H1 (cell line): ENCODE measurements at regions not wholly inside any gene's neighbourhood (a gene's known extent, or its start where the extent isn't known, plus 50 kb on each side); places are given as distances from the start of the nearest gene placed in this dataset.

Source experiments
- CTCF ChIA-PET: fragments of 300-600 bp; sonication (Branson Sonifier 250); formaldehyde crosslinking; loops from one replicate; lab custom pipeline; 2021; ENCODE audit not compliant: partially characterized antibody; lab: Charles Lee
- POLR2A ChIA-PET: fragments of 300-600 bp; sonication (Branson Sonifier 250); formaldehyde crosslinking; loops from one replicate; lab custom pipeline; 2021; ENCODE audit warnings: inconsistent platforms; ENCODE audit not compliant: partially characterized antibody; lab: Charles Lee
- DNase-seq, 2 experiments: peaks; one replicate each; pipeline versions ENCODE4 v3.0.0 to v3.0.0-alpha.2; 2010 to 2022; ENCODE audit warnings: low spot score in 2 of 2, low read depth in 1 of 2, mixed read lengths in 1 of 2
- FAIRE-seq: peaks from 2 replicates; lab custom pipeline; 2011; peaks lifted over from hg19 to GRCh38; lab: Jason Lieb, UNC
- H2AFZ ChIP-seq: 2 replicates; pipeline ENCODE4 v1.8.1; 2012; ENCODE audit warnings: low read length, inconsistent platforms
- H2AK5ac ChIP-seq: 2 replicates; pipeline ENCODE4 v1.6.1; 2013; ENCODE audit warnings: low read depth, low read length
- H2BK120ac ChIP-seq: replicated peaks from 2 replicates; pipeline ENCODE3; 2013; ENCODE audit warnings: low read depth, low read length, inconsistent platforms
- H2BK12ac ChIP-seq: 2 replicates; pipeline ENCODE4 v1.6.1; 2013; ENCODE audit warnings: low read depth, low read length
- H2BK15ac ChIP-seq: 2 replicates; pipeline ENCODE4 v1.6.1; 2013; ENCODE audit warnings: low read length
- H2BK20ac ChIP-seq: 2 replicates; pipeline ENCODE4 v1.6.1; 2013; ENCODE audit warnings: low read length
- H2BK5ac ChIP-seq: 2 replicates; pipeline ENCODE4 v1.6.1; 2013; ENCODE audit warnings: low read depth, low read length
- H3K14ac ChIP-seq: 2 replicates; pipeline ENCODE4 v1.6.1; 2013; ENCODE audit warnings: inconsistent platforms; ENCODE audit not compliant: insufficient read length
- H3K18ac ChIP-seq: 2 replicates; pipeline ENCODE4 v1.6.1; 2013; ENCODE audit warnings: low read length; ENCODE audit errors: extremely low read depth
- H3K23ac ChIP-seq: 2 replicates; pipeline ENCODE4 v1.6.1; 2013; ENCODE audit warnings: inconsistent platforms; ENCODE audit not compliant: insufficient read length
- H3K23me2 ChIP-seq: 2 replicates; pipeline ENCODE4 v1.6.1; 2013; ENCODE audit warnings: low read depth, low read length
- H3K27ac ChIP-seq: 2 replicates; pipeline ENCODE4 v1.6.1; 2011; ENCODE audit warnings: low read depth, low read length, inconsistent platforms
- H3K27me3 ChIP-seq, 4 experiments: replicated peaks in 1 of 4; 1 replicate in 1 of 4; 2 replicates in 3 of 4; pipeline versions ENCODE4 v1.6.1 to v1.8.1; 2011 to 2013; ENCODE audit warnings: low read length in 3 of 4, mild to moderate bottlenecking in 3 of 4, inconsistent platforms in 2 of 4, mixed read lengths in 2 of 4, moderate library complexity in 1 of 4; ENCODE audit not compliant: control insufficient read depth in 3 of 4, insufficient read depth in 3 of 4; ENCODE audit errors: extremely low read depth in 1 of 4
- H3K36me3 ChIP-seq, 4 experiments: 2 replicates each; pipeline versions ENCODE4 v1.6.1 to v1.8.1; 2011 to 2013; ENCODE audit warnings: mild to moderate bottlenecking in 4 of 4, low read length in 3 of 4, moderate library complexity in 2 of 4, control low read depth in 1 of 4, inconsistent platforms in 1 of 4; ENCODE audit not compliant: insufficient read depth in 4 of 4, control insufficient read depth in 2 of 4
- H3K4ac ChIP-seq: replicated peaks from 2 replicates; pipeline ENCODE3; 2013; ENCODE audit warnings: low read length, low read depth, mixed read lengths, inconsistent platforms; ENCODE audit not compliant: insufficient read length
- H3K4me1 ChIP-seq, 4 experiments: replicated peaks in 1 of 4; 1 replicate in 1 of 4; 2 replicates in 3 of 4; pipeline versions ENCODE4 v1.6.1 to v1.8.1; 2011 to 2013; ENCODE audit warnings: low read length in 3 of 4, inconsistent platforms in 2 of 4, mixed read lengths in 1 of 4; ENCODE audit not compliant: insufficient read depth in 4 of 4, control insufficient read depth in 3 of 4
- H3K4me2 ChIP-seq, 2 experiments: 2 replicates each; pipeline versions ENCODE4 v1.6.1 to v1.8.1; 2011 to 2013; ENCODE audit warnings: low read depth in 2 of 2, low read length in 2 of 2, control low read depth in 1 of 2, inconsistent platforms in 1 of 2, mild to moderate bottlenecking in 1 of 2; ENCODE audit not compliant: insufficient read depth in 1 of 2
- H3K4me3 ChIP-seq, 4 experiments: fragments of 200-600, 300-600 bp in 1 of 4; sonication (generic), shearing (Covaris generic), sonication (Bioruptor Twin) in 1 of 4; 2 replicates each; pipeline versions ENCODE4 v1.5.1 to v1.8.1; 2011 to 2016; ENCODE audit warnings: low read length in 4 of 4, low read depth in 3 of 4, control low read depth in 2 of 4, inconsistent platforms in 2 of 4, mild to moderate bottlenecking in 2 of 4, mixed read lengths in 1 of 4, moderate library complexity in 1 of 4; ENCODE audit not compliant: insufficient read depth in 2 of 4; ENCODE audit errors: extremely low read depth in 1 of 4
- H3K56ac ChIP-seq: replicated peaks from 2 replicates; pipeline ENCODE3; 2013; ENCODE audit warnings: low read depth, mild to moderate bottlenecking, mixed read lengths, low read length, inconsistent platforms; ENCODE audit not compliant: insufficient read length
- H3K79me1 ChIP-seq: 2 replicates; pipeline ENCODE4 v1.6.1; 2013; ENCODE audit warnings: low read depth, low read length, control low read depth
- H3K79me2 ChIP-seq, 2 experiments: 2 replicates each; pipeline versions ENCODE4 v1.6.1 to v1.8.1; 2012 to 2013; ENCODE audit warnings: low read length in 2 of 2, mild to moderate bottlenecking in 2 of 2, inconsistent platforms in 1 of 2; ENCODE audit not compliant: insufficient read depth in 2 of 2, control insufficient read depth in 1 of 2
- H3K9ac ChIP-seq, 4 experiments: replicated peaks in 1 of 4; 1 replicate in 1 of 4; 2 replicates in 3 of 4; pipeline versions ENCODE4 v1.6.1 to v1.8.1; 2011 to 2013; ENCODE audit warnings: low read depth in 3 of 4, low read length in 3 of 4, control low read depth in 2 of 4, mild to moderate bottlenecking in 2 of 4, moderate library complexity in 2 of 4, inconsistent platforms in 1 of 4; ENCODE audit errors: extremely low read depth in 1 of 4
- H3K9me3 ChIP-seq, 2 experiments: 2 replicates each; pipeline versions ENCODE4 v1.6.1 to v1.8.1; 2012 to 2013; ENCODE audit warnings: mild to moderate bottlenecking in 2 of 2, moderate library complexity in 2 of 2, control low read depth in 1 of 2, inconsistent platforms in 1 of 2, low read depth in 1 of 2, low read length in 1 of 2, mixed read lengths in 1 of 2; ENCODE audit not compliant: insufficient read depth in 2 of 2
- H4K20me1 ChIP-seq, 2 experiments: replicated peaks in 1 of 2; 2 replicates each; pipeline versions ENCODE3 to v1.8.1; 2011 to 2013; ENCODE audit warnings: inconsistent platforms in 2 of 2, low read length in 2 of 2, mild to moderate bottlenecking in 1 of 2; ENCODE audit not compliant: insufficient read depth in 2 of 2, control insufficient read depth in 1 of 2
- H4K5ac ChIP-seq: 2 replicates; pipeline ENCODE4 v1.6.1; 2013; ENCODE audit warnings: low read length, low read depth, mixed read lengths, inconsistent platforms; ENCODE audit not compliant: insufficient read length
- H4K8ac ChIP-seq: 2 replicates; pipeline ENCODE4 v1.8.0; 2013; ENCODE audit warnings: mild to moderate bottlenecking, moderate library complexity, low read length, inconsistent platforms; ENCODE audit not compliant: insufficient read depth; ENCODE audit errors: extremely low read depth
- H4K91ac ChIP-seq: replicated peaks from 2 replicates; pipeline ENCODE3; 2013; ENCODE audit warnings: low read length, mixed read lengths, inconsistent platforms; ENCODE audit not compliant: insufficient read length
- CBX8 ChIP-seq: fragments of 300-800, 300-1000 bp; sonication (generic); IDR thresholded peaks from 2 replicates; pipeline ENCODE4 v1.7.1; 2016; ENCODE audit warnings: low read depth, low read length, borderline replicate concordance
- CTBP2 ChIP-seq: IDR thresholded peaks from 2 replicates; pipeline ENCODE4 v1.7.0; 2011; ENCODE audit warnings: borderline replicate concordance, mild to moderate bottlenecking, moderate library complexity, mixed read lengths, low read length; ENCODE audit not compliant: insufficient read depth, insufficient read length
- EGR1 ChIP-seq: IDR thresholded peaks from 2 replicates; pipeline ENCODE4 v1.6.1; 2011; ENCODE audit warnings: low read depth, low read length, borderline replicate concordance
- HDAC6 ChIP-seq: IDR thresholded peaks from one replicate; pipeline ENCODE4 v1.7.1; 2012; ENCODE audit warnings: low read depth, mild to moderate bottlenecking, inconsistent platforms, low read length, moderate library complexity
- MAX ChIP-seq: IDR thresholded peaks from 2 replicates; pipeline ENCODE4 v1.6.1; 2012; ENCODE audit warnings: inconsistent platforms
- PHF8 ChIP-seq: fragments of 200-600 bp; sonication (generic); conservative IDR thresholded peaks from 2 replicates; pipeline ENCODE4 v1.7.1; 2012; ENCODE audit warnings: low read depth, mild to moderate bottlenecking, inconsistent platforms, low read length, moderate library complexity
- POLR2AphosphoS5 ChIP-seq: IDR thresholded peaks from 2 replicates; pipeline ENCODE4 v1.6.1; 2011; ENCODE audit warnings: low read depth, low read length
- SRF ChIP-seq: IDR thresholded peaks from 2 replicates; pipeline ENCODE4 v1.6.1; 2011; ENCODE audit warnings: mild to moderate bottlenecking, low read depth, low read length, moderate library complexity
- SUZ12 ChIP-seq: fragments of 200-600 bp; sonication (generic); IDR thresholded peaks from 2 replicates; pipeline ENCODE4 v1.6.1; 2012; ENCODE audit warnings: mild to moderate bottlenecking, inconsistent platforms, low read length, moderate library complexity, mixed read lengths

GRCh38 chr2:150379166-150379565, 108.3 kb downstream of the RND3 start:
- no peaks in the 10 kb centered on the region for H3K79me2 ChIP-seq
- no peak overlapping the region for H2AK5ac ChIP-seq
- H2BK5ac ChIP-seq = no peak overlapping the region
- no peaks in the 10 kb centered on the region for H3K4me1 ChIP-seq
- H4K8ac ChIP-seq = no peak overlapping the region
- ChIA-PET POLR2A (no interaction called here), CTCF (no interaction called here)
- DNase-seq (no peak), FAIRE-seq (no peak)
- no peak overlapping the region for H3K9ac ChIP-seq
- H3K9me3 ChIP-seq = no peaks in the 10 kb centered on the region
- no peak overlapping the region for H2BK15ac ChIP-seq
- no peak overlapping the region for H3K14ac ChIP-seq
- H3K23me2 ChIP-seq = no peaks in the 10 kb centered on the region
- no peak overlapping the region for H3K56ac ChIP-seq
- H3K4ac ChIP-seq = no peak overlapping the region
- no peak for TF ChIP-seq POLR2AphosphoS5
- no peak for TF ChIP-seq SUZ12
- no peak for TF ChIP-seq HDAC6
- no peak for TF ChIP-seq CTBP2
- TF ChIP-seq PHF8 = no peak
- TF ChIP-seq EGR1 = no peak
- TF ChIP-seq SRF = no peak
- no peak for TF ChIP-seq MAX
- TF ChIP-seq CBX8 = no peak
- H4K5ac ChIP-seq = no peak overlapping the region
- H2BK12ac ChIP-seq = no peak overlapping the region
- H4K91ac ChIP-seq = no peak overlapping the region
- H2BK120ac ChIP-seq = no peak overlapping the region
- no peak overlapping the region for H3K4me3 ChIP-seq
- H3K18ac ChIP-seq = no peak overlapping the region
- no peak overlapping the region for H3K27ac ChIP-seq
- no peak overlapping the region for H2AFZ ChIP-seq
- no peak overlapping the region for H3K23ac ChIP-seq
- H3K27me3 ChIP-seq = no peaks in the 10 kb centered on the region
- H3K4me2 ChIP-seq = no peak overlapping the region
- H3K79me1 ChIP-seq = no peaks in the 10 kb centered on the region
- no peak overlapping the region for H2BK20ac ChIP-seq
- no peaks in the 10 kb centered on the region for H4K20me1 ChIP-seq
- H3K36me3 ChIP-seq = no peaks in the 10 kb centered on the region
